Esophagus squamous epithelium (tissue), 5 donors: ENCODE measurements at regions not wholly inside any gene's neighbourhood (a gene's known extent, or its start where the extent isn't known, plus 50 kb on each side); places are given as distances from the start of the nearest gene placed in this dataset.

Experiments
- DNase-seq: peaks from one replicate; lab custom pipeline; 2025; lab: John Stamatoyannopoulos, UW
- H3K27ac ChIP-seq, 4 donors: fragments of 200-600 bp; sonication (generic); one replicate each; pipeline ENCODE4 v1.5.1; 2016 to 2019; ENCODE audit warnings: mild to moderate bottlenecking in 1 of 4
- H3K27me3 ChIP-seq, 4 donors: fragments of 200-600 bp; sonication (generic); 1 replicate in 3 of 4; 2 replicates in 1 of 4; pipeline versions ENCODE4 v1.5.1 to v1.6.0; 2017 to 2021; ENCODE audit warnings: antibody characterized with exemption in 1 of 4
- H3K36me3 ChIP-seq, 3 donors: fragments of 200-600 bp; sonication (generic); one replicate each; pipeline ENCODE4 v1.5.1; 2016 to 2019
- H3K4me1 ChIP-seq, 3 donors: fragments of 200-600 bp; sonication (generic); one replicate each; pipeline ENCODE4 v1.5.1; 2017 to 2019
- H3K4me3 ChIP-seq, 4 donors: fragments of 200-600 bp; sonication (generic); 1 replicate in 3 of 4; 2 replicates in 1 of 4; pipeline ENCODE4 v1.5.1; 2016 to 2019; ENCODE audit warnings: mild to moderate bottlenecking in 2 of 4, moderate library complexity in 1 of 4
- H3K9me3 ChIP-seq, 3 donors: fragments of 200-600 bp; sonication (generic); one replicate each; pipeline ENCODE4 v1.5.1; 2016 to 2019
- CTCF ChIP-seq, 6 experiments: fragments of 450-650 bp in 4 of 6; fragments of 200-600 bp in 2 of 6; sonication (generic) in 2 of 6; IDR thresholded peaks; one replicate each; pipeline ENCODE4 v1.5.1; 2016 to 2019; ENCODE audit warnings: antibody characterized with exemption in 6 of 6, mild to moderate bottlenecking in 4 of 6, moderate library complexity in 4 of 6
- POLR2A ChIP-seq, 4 donors: fragments of 450-650 bp; IDR thresholded peaks; one replicate each; pipeline ENCODE4 v1.6.1; 2017; ENCODE audit warnings: antibody characterized with exemption in 4 of 4, mild to moderate bottlenecking in 4 of 4, moderate library complexity in 3 of 4
- WGBS, 2 donors: methylation state at CpG; one replicate each; pipeline ENCODE4 v1.1.5; 2018; 5-methylcytosine and 5-hydroxymethylcytosine counted together
- intact Hi-C: fragments of 100-400 bp; cut with DNase I; formaldehyde crosslinking; loops from one replicate; pipeline ENCODE4 v1.15.0; 2022
- donor health status: DM: yes; HTN: yes; CAD: no.

DNA sequence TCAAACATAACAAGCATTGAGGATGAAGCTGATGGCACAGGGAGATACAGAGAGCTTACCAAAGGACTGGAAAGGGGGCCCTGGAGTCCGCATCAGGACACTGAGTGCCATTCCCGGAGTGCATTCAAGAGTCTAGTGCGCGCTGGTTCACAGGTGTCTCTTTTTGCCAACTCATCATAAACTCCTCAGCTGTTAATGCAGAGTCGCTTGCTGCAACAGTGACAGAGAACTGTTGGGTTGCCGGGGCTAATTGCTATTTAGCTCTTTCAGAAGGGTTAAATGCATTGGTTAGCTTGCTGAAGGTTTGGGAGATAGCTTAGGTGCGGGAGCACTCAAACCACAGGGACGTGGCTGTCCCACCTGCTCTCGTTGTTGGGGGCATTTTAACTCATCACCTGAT is 1091.6 kb upstream of the EEF2KMT start:
- 74% methylated on average over 9 of the region's 9 CpGs for whole genome bisulfite sequencing, 2 donors
- Histone ChIP-seq H3K9me3 (peaks cover 0 to 3% (median 0%) of the 10 kb centered on the region in 3 donors), H3K36me3 (no peaks in the 10 kb centered on the region), H3K27ac (no peak overlapping the region), H3K4me3 (no peak overlapping the region), H3K4me1 (no peaks in the 10 kb centered on the region), H3K27me3 (no peaks in the 10 kb centered on the region)
- DNase-seq: no peak
- TF ChIP-seq CTCF (IDR thresholded peaks at IDR 0.05): no peak
- intact Hi-C loops: no loop called here

DNA sequence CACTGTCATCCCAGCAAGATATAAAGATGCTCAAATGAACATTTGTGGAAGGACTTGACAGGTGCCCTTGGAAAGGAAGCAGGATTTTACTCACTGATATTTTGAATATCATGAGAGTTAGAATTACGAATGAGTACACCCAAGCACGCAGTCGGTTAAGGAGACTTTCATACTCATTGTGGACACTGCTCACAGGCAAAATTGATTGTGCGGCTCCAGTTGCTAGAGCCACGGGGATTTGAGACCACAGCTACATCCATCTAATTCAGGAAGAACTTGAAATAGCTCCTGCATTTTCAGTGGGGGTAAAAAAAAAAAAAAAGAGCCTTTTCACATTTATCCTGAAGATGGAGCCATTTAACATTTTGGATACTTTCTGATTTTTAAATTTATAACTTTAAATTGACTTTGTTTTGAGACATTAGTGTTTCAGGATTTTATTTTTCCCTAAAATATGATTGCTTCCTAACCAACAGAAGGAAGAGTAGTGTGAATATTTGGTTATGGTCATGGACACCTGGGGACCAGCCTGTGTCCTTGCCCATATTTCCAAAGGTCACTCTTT is 1080.1 kb upstream of the EEF2KMT start:
- TF ChIP-seq POLR2A (IDR thresholded peaks at IDR 0.05) (no peak), CTCF (IDR thresholded peaks at IDR 0.05) (no peak)
- no peaks in the 10 kb centered on the region for H3K9me3 ChIP-seq
- intact Hi-C loops: no loop called here
- no peak overlapping the region for H3K27ac ChIP-seq
- no peaks in the 10 kb centered on the region for H3K4me1 ChIP-seq
- H3K27me3 ChIP-seq: no peaks in the 10 kb centered on the region
- 81% methylated on average over 5 of the region's 5 CpGs for WGBS, 2 donors
- no peak overlapping the region for H3K4me3 ChIP-seq
- H3K36me3 ChIP-seq: no peaks in the 10 kb centered on the region
- DNase-seq: no peak

GRCh38 chr16:6170022-6170421 is 1072.4 kb upstream of the EEF2KMT start:
- Histone ChIP-seq H3K27me3 (no peaks in the 10 kb centered on the region), H3K9me3 (no peaks in the 10 kb centered on the region), H3K36me3 (no peaks in the 10 kb centered on the region), H3K27ac (no peak overlapping the region), H3K4me3 (no peak overlapping the region), H3K4me1 (no peaks in the 10 kb centered on the region)
- TF ChIP-seq CTCF (IDR thresholded peaks at IDR 0.05) (no peak), POLR2A (IDR thresholded peaks at IDR 0.05) (no peak)
- WGBS, 2 donors: 76 to 81% methylated on average over 5 of the region's 5 CpGs
- DNase-seq: no peak
- intact Hi-C loops: no loop called here

- no peaks in the 10 kb centered on the region for H3K27me3 ChIP-seq
- no peaks in the 10 kb centered on the region for H3K9me3 ChIP-seq
- TF ChIP-seq CTCF (IDR thresholded peaks at IDR 0.05) (peak in 1 of 6 experiments; percentile 35), POLR2A (IDR thresholded peaks at IDR 0.05) (no peak)
- intact Hi-C loops: no loop called here
- no peak overlapping the region for H3K27ac ChIP-seq
- WGBS, 2 donors: 41 to 45% methylated on average over 11 of the region's 11 CpGs
- H3K36me3 ChIP-seq: no peaks in the 10 kb centered on the region
- H3K4me1 ChIP-seq: no peaks in the 10 kb centered on the region
- H3K4me3 ChIP-seq: no peak overlapping the region
- DNase-seq: no peak
These were observed 1067.9 kb upstream of the EEF2KMT start for GRCh38 chr16:6165330-6165979.

DNA sequence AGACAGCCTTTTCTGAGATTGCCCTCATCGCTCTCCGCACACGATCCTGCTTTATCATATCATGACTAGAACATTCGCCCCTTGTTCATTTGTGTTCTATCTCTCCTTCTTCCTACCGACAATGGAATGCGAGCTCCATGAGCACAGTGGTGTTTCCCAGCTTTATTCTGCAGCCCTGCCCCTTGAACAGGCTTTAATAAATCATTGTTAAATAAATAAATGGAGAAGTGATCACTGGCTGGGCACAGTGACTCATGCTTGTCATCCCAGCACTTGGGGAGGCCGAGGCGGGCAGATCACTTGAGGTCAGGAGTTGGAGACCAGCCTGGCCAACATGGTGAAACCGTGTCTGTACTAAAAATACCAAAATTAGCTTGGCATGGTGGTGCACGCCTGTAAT is 1063.3 kb upstream of the EEF2KMT start:
- H3K9me3 ChIP-seq: no peaks in the 10 kb centered on the region
- H3K27ac ChIP-seq: no peak overlapping the region
- intact Hi-C loops: no loop called here
- no peak for TF ChIP-seq POLR2A (IDR thresholded peaks at IDR 0.05)
- no peak for TF ChIP-seq CTCF (IDR thresholded peaks at IDR 0.05)
- H3K4me3 ChIP-seq: no peak overlapping the region
- H3K4me1 ChIP-seq: no peaks in the 10 kb centered on the region
- no peaks in the 10 kb centered on the region for H3K36me3 ChIP-seq
- H3K27me3 ChIP-seq: no peaks in the 10 kb centered on the region
- WGBS, 2 donors: 74 to 80% methylated on average over 10 of the region's 10 CpGs
- no peak for DNase-seq
